Activated B cell treated with CpG ODN at 0.5 μM for 24 hours (primary cell): ENCODE measurements at regions not wholly inside any gene's neighbourhood (a gene's known extent, or its start where the extent isn't known, plus 50 kb on each side); places are given as distances from the start of the nearest gene placed in this dataset.

Source experiments
- ATAC-seq: fragments of 200-7000 bp; cut with Tn5 transposase; one replicate; pipeline ENCODE4 v1.10.0; 2021; ENCODE audit warnings: low read depth, mild to moderate bottlenecking, moderate library complexity
- CTCF ChIA-PET: fragments of 350-600 bp; sonication (Branson Sonifier 250); formaldehyde crosslinking; loops from one replicate; lab custom pipeline; 2021; ENCODE audit warnings: antibody characterized with exemption; lab: Charles Lee
- POLR2A ChIA-PET: fragments of 350-600 bp; sonication (Branson Sonifier 250); formaldehyde crosslinking; loops from one replicate; lab custom pipeline; 2021; ENCODE audit warnings: antibody characterized with exemption; lab: Charles Lee
- DNase-seq: peaks from one replicate; pipeline ENCODE4 v3.0.0; 2022
- H3K27ac Mint-ChIP-seq: one replicate; pipeline ENCODE4 v1.8.0; 2020; ENCODE audit warnings: mixed read lengths
- H3K27me3 Mint-ChIP-seq: one replicate; pipeline ENCODE4 v1.8.0; 2021; ENCODE audit warnings: mixed read lengths
- H3K36me3 Mint-ChIP-seq: one replicate; pipeline ENCODE4 v1.8.0; 2021; ENCODE audit warnings: low read depth, mixed read lengths
- H3K4me1 Mint-ChIP-seq: one replicate; pipeline ENCODE4 v1.8.0; 2021; ENCODE audit warnings: mixed read lengths
- H3K4me3 Mint-ChIP-seq: one replicate; pipeline ENCODE4 v1.8.0; 2020; ENCODE audit warnings: mild to moderate bottlenecking, mixed read lengths
- H3K9me3 Mint-ChIP-seq: one replicate; pipeline ENCODE4 v1.8.0; 2020; ENCODE audit warnings: mixed read lengths
- CTCF ChIP-seq: fragments of 200-600 bp; IDR thresholded peaks from one replicate; pipeline ENCODE4 v1.8.0; 2022; ENCODE audit warnings: antibody characterized with exemption, mild to moderate bottlenecking
- intact Hi-C: fragments of 100-400 bp; cut with micrococcal nuclease; formaldehyde crosslinking; loops from one replicate; pipeline ENCODE4 v1.15.1; 2024

GRCh38 chr12:114580306-114580705 lies 103.7 kb downstream of the TBX3 start:
- no peak overlapping the region for H3K27ac Mint-ChIP-seq
- ChIA-PET CTCF (no interaction called here), POLR2A (no interaction called here)
- H3K4me3 Mint-ChIP-seq: no peak overlapping the region
- no peak for TF ChIP-seq CTCF
- H3K9me3 Mint-ChIP-seq: no peaks in the 10 kb centered on the region
- peaks cover 9% of the 10 kb centered on the region for H3K27me3 Mint-ChIP-seq
- no peaks in the 10 kb centered on the region for H3K36me3 Mint-ChIP-seq
- ATAC-seq (no peak), DNase-seq (no peak)
- H3K4me1 Mint-ChIP-seq: no peaks in the 10 kb centered on the region
- intact Hi-C loops: no loop called here

GRCh38 chr12:114579389-114579788 lies 104.6 kb downstream of the TBX3 start:
- no peaks in the 10 kb centered on the region for H3K36me3 Mint-ChIP-seq
- H3K9me3 Mint-ChIP-seq: no peaks in the 10 kb centered on the region
- no peak overlapping the region for H3K4me3 Mint-ChIP-seq
- no peak for ATAC-seq
- no peak for DNase-seq
- H3K4me1 Mint-ChIP-seq: no peaks in the 10 kb centered on the region
- ChIA-PET CTCF (no interaction called here), POLR2A (no interaction called here)
- peaks cover 9% of the 10 kb centered on the region for H3K27me3 Mint-ChIP-seq
- H3K27ac Mint-ChIP-seq: no peak overlapping the region
- intact Hi-C loops: no loop called here
- no peak for TF ChIP-seq CTCF

- Mint-ChIP-seq H3K9me3 (no peaks in the 10 kb centered on the region), H3K27ac (no peak overlapping the region), H3K36me3 (no peaks in the 10 kb centered on the region), H3K27me3 (peaks cover 1% of the 10 kb centered on the region), H3K4me3 (no peak overlapping the region), H3K4me1 (no peaks in the 10 kb centered on the region)
- DNase-seq (no peak), ATAC-seq (no peak)
- intact Hi-C loops: no loop called here
- TF ChIP-seq CTCF: no peak
- ChIA-PET POLR2A (no interaction called here), CTCF (no interaction called here)
Measured at GRCh38 chr12:114562654-114563053, 121.3 kb downstream of the TBX3 start.

- H3K4me1 Mint-ChIP-seq: no peaks in the 10 kb centered on the region
- no peak overlapping the region for H3K4me3 Mint-ChIP-seq
- TF ChIP-seq CTCF: no peak
- H3K27ac Mint-ChIP-seq: no peak overlapping the region
- CTCF ChIA-PET: no interaction called here
- intact Hi-C loops: no loop called here
- POLR2A ChIA-PET: no interaction called here
- no peak for DNase-seq
- H3K36me3 Mint-ChIP-seq: no peaks in the 10 kb centered on the region
- no peak for ATAC-seq
- no peaks in the 10 kb centered on the region for H3K9me3 Mint-ChIP-seq
- no peaks in the 10 kb centered on the region for H3K27me3 Mint-ChIP-seq
Measured at GRCh38 chr12:114555451-114555850, 128.5 kb downstream of the TBX3 start.

- Mint-ChIP-seq H3K27me3 (no peaks in the 10 kb centered on the region), H3K4me1 (no peaks in the 10 kb centered on the region), H3K27ac (no peak overlapping the region), H3K4me3 (no peak overlapping the region), H3K9me3 (no peaks in the 10 kb centered on the region), H3K36me3 (no peaks in the 10 kb centered on the region)
- intact Hi-C loops: no loop called here
- ChIA-PET CTCF (no interaction called here), POLR2A (no interaction called here)
- TF ChIP-seq CTCF: no peak
- no peak for DNase-seq
- ATAC-seq: no peak
Measured at GRCh38 chr12:114547636-114548035, 136.3 kb downstream of the TBX3 start.
